WTC11 (cell line): ENCODE measurements at regions not wholly inside any gene's neighbourhood (a gene's known extent, or its start where the extent isn't known, plus 50 kb on each side); places are given as distances from the start of the nearest gene placed in this dataset.

Source experiments
- ATAC-seq: fragments of 200-7000 bp; cut with Tn5 transposase; 2 replicates; pipeline ENCODE4 v1.10.0; 2021; ENCODE audit warnings: mild to moderate bottlenecking, moderate library complexity
- CTCF ChIA-PET: fragments of 300-600 bp; sonication (Branson Sonifier 250); formaldehyde crosslinking; loops from one replicate; lab custom pipeline; 2021; ENCODE audit warnings: antibody characterized with exemption; lab: Charles Lee
- POLR2A ChIA-PET: fragments of 350-600 bp; sonication (Branson Sonifier 250); formaldehyde crosslinking; loops from one replicate; lab custom pipeline; 2021; ENCODE audit warnings: antibody characterized with exemption; lab: Charles Lee
- DNase-seq: peaks from one replicate; pipeline ENCODE4 v3.0.0; 2021; ENCODE audit warnings: low spot score
- H3K27ac Mint-ChIP-seq: 2 replicates; pipeline ENCODE4 v1.8.0; 2021; ENCODE audit warnings: mixed read lengths
- H3K27me3 Mint-ChIP-seq: 2 replicates; pipeline ENCODE4 v1.8.0; 2021; ENCODE audit warnings: low read depth, mild to moderate bottlenecking, moderate library complexity, mixed read lengths
- H3K36me3 Mint-ChIP-seq: 2 replicates; pipeline ENCODE4 v1.8.0; 2021; ENCODE audit warnings: mixed read lengths
- H3K4me1 Mint-ChIP-seq: 2 replicates; pipeline ENCODE4 v1.8.0; 2022; ENCODE audit warnings: mixed read lengths
- H3K4me3 Mint-ChIP-seq: 2 replicates; pipeline ENCODE4 v1.8.0; 2021; ENCODE audit warnings: mild to moderate bottlenecking, moderate library complexity, mixed read lengths
- H3K9me3 Mint-ChIP-seq: 2 replicates; pipeline ENCODE4 v1.8.0; 2021; ENCODE audit warnings: mixed read lengths
- EMX1 ChIP-seq: fragments of 250-450 bp; sonication (Bioruptor Pico); IDR thresholded peaks from 2 replicates; pipeline ENCODE4 v1.8.0; 2021; ENCODE audit warnings: mild to moderate bottlenecking
- MXD4 ChIP-seq: fragments of 250-450 bp; sonication (Bioruptor Pico); IDR thresholded peaks from 2 replicates; pipeline ENCODE4 v1.8.0; 2021; ENCODE audit warnings: mild to moderate bottlenecking, moderate library complexity, borderline replicate concordance
- NFYB ChIP-seq: sonication (generic); formaldehyde crosslinking; conservative IDR thresholded peaks from 2 replicates; pipeline ENCODE4 v1.8.0; 2022; ENCODE audit warnings: low read depth, missing genetic modification reagents
- NR1H2 ChIP-seq: sonication (generic); formaldehyde crosslinking; IDR thresholded peaks from 2 replicates; pipeline ENCODE4 v1.9.0; 2021; ENCODE audit warnings: mild to moderate bottlenecking, moderate library complexity, missing genetic modification reagents
- ZBTB21 ChIP-seq: sonication (generic); formaldehyde crosslinking; IDR thresholded peaks from 2 replicates; pipeline ENCODE4 v1.8.1; 2023; ENCODE audit warnings: mild to moderate bottlenecking, missing genetic modification reagents, borderline replicate concordance
- ZNF138 ChIP-seq: sonication (generic); formaldehyde crosslinking; conservative IDR thresholded peaks from 2 replicates; pipeline ENCODE4 v1.8.1; 2022; ENCODE audit warnings: mild to moderate bottlenecking, moderate library complexity, missing genetic modification reagents
- ZNF232 ChIP-seq: sonication (generic); formaldehyde crosslinking; IDR thresholded peaks from 2 replicates; pipeline ENCODE4 v1.8.0; 2022; ENCODE audit warnings: mild to moderate bottlenecking, missing genetic modification reagents
- ZNF317 ChIP-seq: sonication (generic); formaldehyde crosslinking; IDR thresholded peaks from 2 replicates; pipeline ENCODE4 v1.8.1; 2023; ENCODE audit warnings: low read depth, mild to moderate bottlenecking, moderate library complexity, missing genetic modification reagents, borderline replicate concordance
- ZNF416 ChIP-seq: fragments of 250-450 bp; sonication (Bioruptor Pico); IDR thresholded peaks from 2 replicates; pipeline ENCODE4 v1.9.0; 2021; ENCODE audit warnings: mild to moderate bottlenecking, inconsistent platforms
- ZNF423 ChIP-seq: fragments of 250-450 bp; sonication (Bioruptor Pico); IDR thresholded peaks from 2 replicates; pipeline ENCODE4 v2.1.2; 2022; ENCODE audit warnings: mild to moderate bottlenecking, moderate library complexity
- TF ChIP-seq, protein P1 (sequence below): fragments of 250-450 bp; sonication (Bioruptor Pico); IDR thresholded peaks from 2 replicates; pipeline ENCODE4 v1.9.0; 2021; ENCODE audit warnings: mild to moderate bottlenecking
- TF ChIP-seq, protein P2 (sequence below): sonication (generic); formaldehyde crosslinking; IDR thresholded peaks from 2 replicates; pipeline ENCODE4 v1.8.0; 2022; ENCODE audit warnings: mild to moderate bottlenecking, missing genetic modification reagents
- TF ChIP-seq, protein P3 (sequence below): fragments of 200-600 bp; IDR thresholded peaks from 2 replicates; pipeline ENCODE4 v1.8.0; 2022; ENCODE audit warnings: antibody characterized with exemption

DNA sequence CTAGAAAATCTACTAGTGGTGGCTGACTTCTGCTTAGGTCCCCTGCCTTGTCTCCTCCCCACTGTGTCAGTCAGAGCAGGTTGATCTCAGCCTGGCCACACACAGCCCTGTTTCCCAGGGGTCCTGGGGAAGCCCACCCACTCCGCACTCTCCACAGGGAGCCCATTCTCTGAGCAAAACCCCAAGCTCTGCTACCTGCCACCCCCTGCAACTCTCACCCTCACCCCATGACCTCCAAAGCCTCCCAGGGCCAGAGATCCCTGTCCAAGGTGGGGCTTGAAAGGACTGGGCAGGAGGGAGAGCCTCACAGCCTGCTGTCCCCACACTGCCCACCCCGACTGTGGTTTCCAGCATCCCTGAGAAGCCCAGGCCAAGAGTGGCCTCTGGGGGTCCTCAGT is 58.8 kb upstream of the ZNF536 start:
- ChIA-PET CTCF (no interaction called here), POLR2A (no interaction called here)
- H3K27ac Mint-ChIP-seq: no peak overlapping the region
- DNase-seq (no peak), ATAC-seq (no peak)
- H3K4me1 Mint-ChIP-seq: peaks cover 3% of the 10 kb centered on the region; the same call in 1 of the 2 replicates
- no peaks in the 10 kb centered on the region for H3K36me3 Mint-ChIP-seq
- no peaks in the 10 kb centered on the region for H3K27me3 Mint-ChIP-seq
- no peak overlapping the region for H3K4me3 Mint-ChIP-seq
- peaks cover 19% of the 10 kb centered on the region for H3K9me3 Mint-ChIP-seq
- no peak for TF ChIP-seq MXD4
- no peak for TF ChIP-seq ZNF317 (CRISPR knock-in tag)
- TF ChIP-seq ZNF232 (CRISPR knock-in tag): no peak
- no peak for TF ChIP-seq ZBTB21 (CRISPR knock-in tag)
- TF ChIP-seq, protein P1, sequence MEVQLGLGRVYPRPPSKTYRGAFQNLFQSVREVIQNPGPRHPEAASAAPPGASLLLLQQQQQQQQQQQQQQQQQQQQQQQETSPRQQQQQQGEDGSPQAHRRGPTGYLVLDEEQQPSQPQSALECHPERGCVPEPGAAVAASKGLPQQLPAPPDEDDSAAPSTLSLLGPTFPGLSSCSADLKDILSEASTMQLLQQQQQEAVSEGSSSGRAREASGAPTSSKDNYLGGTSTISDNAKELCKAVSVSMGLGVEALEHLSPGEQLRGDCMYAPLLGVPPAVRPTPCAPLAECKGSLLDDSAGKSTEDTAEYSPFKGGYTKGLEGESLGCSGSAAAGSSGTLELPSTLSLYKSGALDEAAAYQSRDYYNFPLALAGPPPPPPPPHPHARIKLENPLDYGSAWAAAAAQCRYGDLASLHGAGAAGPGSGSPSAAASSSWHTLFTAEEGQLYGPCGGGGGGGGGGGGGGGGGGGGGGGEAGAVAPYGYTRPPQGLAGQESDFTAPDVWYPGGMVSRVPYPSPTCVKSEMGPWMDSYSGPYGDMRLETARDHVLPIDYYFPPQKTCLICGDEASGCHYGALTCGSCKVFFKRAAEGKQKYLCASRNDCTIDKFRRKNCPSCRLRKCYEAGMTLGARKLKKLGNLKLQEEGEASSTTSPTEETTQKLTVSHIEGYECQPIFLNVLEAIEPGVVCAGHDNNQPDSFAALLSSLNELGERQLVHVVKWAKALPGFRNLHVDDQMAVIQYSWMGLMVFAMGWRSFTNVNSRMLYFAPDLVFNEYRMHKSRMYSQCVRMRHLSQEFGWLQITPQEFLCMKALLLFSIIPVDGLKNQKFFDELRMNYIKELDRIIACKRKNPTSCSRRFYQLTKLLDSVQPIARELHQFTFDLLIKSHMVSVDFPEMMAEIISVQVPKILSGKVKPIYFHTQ (CRISPR knock-in tag): no peak
- TF ChIP-seq ZNF416 (CRISPR knock-in tag): no peak
- TF ChIP-seq NR1H2 (CRISPR knock-in tag): no peak
- TF ChIP-seq EMX1: no peak
- TF ChIP-seq NFYB (CRISPR knock-in tag): no peak

DNA sequence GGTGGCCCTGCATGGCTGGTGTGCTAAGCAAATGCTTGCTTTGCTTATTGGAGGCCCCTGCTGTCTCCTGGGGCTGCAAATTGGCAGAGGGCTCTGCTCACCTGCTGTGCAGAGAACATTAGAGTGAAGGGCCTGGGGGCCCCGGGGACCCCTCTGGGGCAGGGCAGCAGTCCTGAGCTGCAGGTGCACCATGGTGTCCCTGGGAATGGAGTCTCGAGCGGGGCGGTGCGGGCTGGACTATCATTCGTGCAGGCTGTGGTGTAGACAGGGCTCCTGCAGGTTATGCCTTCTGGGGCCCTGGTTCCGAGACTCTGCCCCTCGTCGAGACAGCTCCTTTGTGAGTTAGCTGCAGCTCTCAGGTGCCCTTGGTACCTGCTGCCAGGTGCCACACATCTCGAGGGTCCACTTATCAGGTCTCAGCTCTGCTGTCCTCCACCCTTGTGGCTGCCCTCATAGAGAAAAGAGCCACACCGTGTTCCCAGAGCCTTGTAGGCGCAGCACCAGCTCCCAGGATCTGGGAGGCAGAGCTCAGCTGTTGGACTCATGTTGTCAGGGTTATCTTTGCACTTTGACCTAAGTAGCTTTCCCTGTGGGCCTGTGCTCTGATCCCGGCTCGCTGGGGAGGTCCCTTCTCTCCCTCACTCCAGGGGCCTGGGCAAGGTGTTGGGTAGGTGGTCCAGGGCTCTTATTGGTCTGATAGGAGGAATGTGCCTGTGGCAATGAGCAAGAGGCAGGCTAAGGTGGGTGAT is 58.0 kb upstream of the ZNF536 start:
- Mint-ChIP-seq H3K36me3 (no peaks in the 10 kb centered on the region), H3K9me3 (peaks cover 15% of the 10 kb centered on the region), H3K27me3 (no peaks in the 10 kb centered on the region), H3K4me3 (no peak overlapping the region), H3K27ac (no peak overlapping the region), H3K4me1 (peaks cover 6% of the 10 kb centered on the region; the same call in 1 of the 2 replicates)
- no peak for TF ChIP-seq ZNF423 (CRISPR knock-in tag)
- TF ChIP-seq, protein P2, sequence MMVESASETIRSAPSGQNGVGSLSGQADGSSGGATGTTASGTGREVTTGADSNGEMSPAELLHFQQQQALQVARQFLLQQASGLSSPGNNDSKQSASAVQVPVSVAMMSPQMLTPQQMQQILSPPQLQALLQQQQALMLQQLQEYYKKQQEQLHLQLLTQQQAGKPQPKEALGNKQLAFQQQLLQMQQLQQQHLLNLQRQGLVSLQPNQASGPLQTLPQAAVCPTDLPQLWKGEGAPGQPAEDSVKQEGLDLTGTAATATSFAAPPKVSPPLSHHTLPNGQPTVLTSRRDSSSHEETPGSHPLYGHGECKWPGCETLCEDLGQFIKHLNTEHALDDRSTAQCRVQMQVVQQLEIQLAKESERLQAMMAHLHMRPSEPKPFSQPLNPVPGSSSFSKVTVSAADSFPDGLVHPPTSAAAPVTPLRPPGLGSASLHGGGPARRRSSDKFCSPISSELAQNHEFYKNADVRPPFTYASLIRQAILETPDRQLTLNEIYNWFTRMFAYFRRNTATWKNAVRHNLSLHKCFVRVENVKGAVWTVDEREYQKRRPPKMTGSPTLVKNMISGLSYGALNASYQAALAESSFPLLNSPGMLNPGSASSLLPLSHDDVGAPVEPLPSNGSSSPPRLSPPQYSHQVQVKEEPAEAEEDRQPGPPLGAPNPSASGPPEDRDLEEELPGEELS (CRISPR knock-in tag): no peak
- CTCF ChIA-PET: interaction anchor here (0.7 kb wide), 1 partner anchor 21 kb away, joined by 3 read pairs; no protein-coding TSS in a partner anchor
- ATAC-seq (no peak), DNase-seq (no peak)
- POLR2A ChIA-PET: no interaction called here

DNA sequence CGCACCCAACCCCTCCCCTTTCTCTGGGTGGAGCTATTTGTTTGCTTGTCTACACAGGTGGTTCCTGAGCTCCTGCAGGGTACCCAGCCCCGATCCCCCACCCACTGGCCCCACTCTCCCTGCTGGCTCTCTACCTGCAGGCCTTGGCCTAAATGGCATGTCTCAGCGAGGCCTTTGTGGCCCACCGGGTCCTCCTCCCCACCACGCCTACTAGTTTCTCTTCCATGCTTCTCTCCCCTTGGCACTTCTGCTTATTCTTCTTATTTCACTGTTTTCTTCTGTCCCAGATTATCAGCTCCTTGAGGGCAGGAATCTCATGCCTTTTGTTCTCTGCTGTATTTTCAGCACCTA is 57.4 kb upstream of the ZNF536 start:
- H3K4me1 Mint-ChIP-seq: peaks cover 6% of the 10 kb centered on the region; the same call in 1 of the 2 replicates
- DNase-seq: no peak
- ChIA-PET POLR2A (no interaction called here), CTCF (interaction anchor here (0.7 kb wide), 1 partner anchor 21 kb away, joined by 3 read pairs; no protein-coding TSS in a partner anchor)
- ATAC-seq: no peak
- no peaks in the 10 kb centered on the region for H3K27me3 Mint-ChIP-seq
- H3K27ac Mint-ChIP-seq: no peak overlapping the region
- TF ChIP-seq, protein P3, sequence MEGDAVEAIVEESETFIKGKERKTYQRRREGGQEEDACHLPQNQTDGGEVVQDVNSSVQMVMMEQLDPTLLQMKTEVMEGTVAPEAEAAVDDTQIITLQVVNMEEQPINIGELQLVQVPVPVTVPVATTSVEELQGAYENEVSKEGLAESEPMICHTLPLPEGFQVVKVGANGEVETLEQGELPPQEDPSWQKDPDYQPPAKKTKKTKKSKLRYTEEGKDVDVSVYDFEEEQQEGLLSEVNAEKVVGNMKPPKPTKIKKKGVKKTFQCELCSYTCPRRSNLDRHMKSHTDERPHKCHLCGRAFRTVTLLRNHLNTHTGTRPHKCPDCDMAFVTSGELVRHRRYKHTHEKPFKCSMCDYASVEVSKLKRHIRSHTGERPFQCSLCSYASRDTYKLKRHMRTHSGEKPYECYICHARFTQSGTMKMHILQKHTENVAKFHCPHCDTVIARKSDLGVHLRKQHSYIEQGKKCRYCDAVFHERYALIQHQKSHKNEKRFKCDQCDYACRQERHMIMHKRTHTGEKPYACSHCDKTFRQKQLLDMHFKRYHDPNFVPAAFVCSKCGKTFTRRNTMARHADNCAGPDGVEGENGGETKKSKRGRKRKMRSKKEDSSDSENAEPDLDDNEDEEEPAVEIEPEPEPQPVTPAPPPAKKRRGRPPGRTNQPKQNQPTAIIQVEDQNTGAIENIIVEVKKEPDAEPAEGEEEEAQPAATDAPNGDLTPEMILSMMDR: no peak
- no peak for TF ChIP-seq ZNF138 (CRISPR knock-in tag)
- TF ChIP-seq MXD4: no peak
- H3K9me3 Mint-ChIP-seq: peaks cover 15% of the 10 kb centered on the region
- H3K36me3 Mint-ChIP-seq: no peaks in the 10 kb centered on the region
- no peak overlapping the region for H3K4me3 Mint-ChIP-seq
